ENCODE measurements at regions not wholly inside any gene's neighbourhood (a gene's known extent, or its start where the extent isn't known, plus 50 kb on each side); places are given as distances from the start of the nearest gene placed in this dataset.

- no peak overlapping the region for H3K4me3 ChIP-seq (ENCODE audit: low read depth, low read length)
- no peak for DNase-seq (ENCODE audit: low read depth)
- no peaks in the 10 kb centered on the region for H3K36me3 ChIP-seq (ENCODE audit: control insufficient read depth, insufficient read depth, low read length)
- no peak for TF ChIP-seq CTCF (IDR thresholded peaks at IDR 0.05; ENCODE audit: insufficient read depth, low read length, poor library complexity, severe bottlenecking)
- H3K27me3 ChIP-seq (ENCODE audit: control insufficient read depth, insufficient read depth, low read length) = no peaks in the 10 kb centered on the region
Observed at GRCh38 chr2:67727623-67728022, 330.5 kb downstream of the ETAA1 start.

- TF ChIP-seq CTCF (IDR thresholded peaks at IDR 0.05; ENCODE audit: insufficient read depth, low read length, poor library complexity, severe bottlenecking) = no peak
- H3K4me3 ChIP-seq (ENCODE audit: low read depth, low read length) = no peak overlapping the region
- H3K27me3 ChIP-seq (ENCODE audit: control insufficient read depth, insufficient read depth, low read length) = no peaks in the 10 kb centered on the region
- H3K36me3 ChIP-seq (ENCODE audit: control insufficient read depth, insufficient read depth, low read length) = no peaks in the 10 kb centered on the region
- DNase-seq (ENCODE audit: low read depth) = no peak
Observed at GRCh38 chr2:67729474-67729873, 332.3 kb downstream of the ETAA1 start.

GRCh38 chr2:67733517-67733916 lies 329.3 kb downstream of the C1D start:
- no peak for DNase-seq (ENCODE audit: low read depth)
- no peaks in the 10 kb centered on the region for H3K27me3 ChIP-seq (ENCODE audit: control insufficient read depth, insufficient read depth, low read length)
- peak; percentile 75 for TF ChIP-seq CTCF (IDR thresholded peaks at IDR 0.05; ENCODE audit: insufficient read depth, low read length, poor library complexity, severe bottlenecking)
- no peak overlapping the region for H3K4me3 ChIP-seq (ENCODE audit: low read depth, low read length)
- no peaks in the 10 kb centered on the region for H3K36me3 ChIP-seq (ENCODE audit: control insufficient read depth, insufficient read depth, low read length)

- Histone ChIP-seq H3K4me3 (ENCODE audit: low read depth, low read length) (no peak overlapping the region), H3K36me3 (ENCODE audit: control insufficient read depth, insufficient read depth, low read length) (no peaks in the 10 kb centered on the region), H3K27me3 (ENCODE audit: control insufficient read depth, insufficient read depth, low read length) (no peaks in the 10 kb centered on the region)
- no peak for DNase-seq (ENCODE audit: low read depth)
- TF ChIP-seq CTCF (IDR thresholded peaks at IDR 0.05; ENCODE audit: insufficient read depth, low read length, poor library complexity, severe bottlenecking) = no peak
Observed at GRCh38 chr2:67752199-67752598, 310.6 kb downstream of the C1D start.

- Histone ChIP-seq H3K4me3 (ENCODE audit: low read depth, low read length) (no peak overlapping the region), H3K27me3 (ENCODE audit: control insufficient read depth, insufficient read depth, low read length) (no peaks in the 10 kb centered on the region), H3K36me3 (ENCODE audit: control insufficient read depth, insufficient read depth, low read length) (no peaks in the 10 kb centered on the region)
- DNase-seq (ENCODE audit: low read depth) = peak; percentile 32
- no peak for TF ChIP-seq CTCF (IDR thresholded peaks at IDR 0.05; ENCODE audit: insufficient read depth, low read length, poor library complexity, severe bottlenecking)
Observed at GRCh38 chr2:67752969-67753368, 309.8 kb downstream of the C1D start.

- H3K36me3 ChIP-seq (ENCODE audit: control insufficient read depth, insufficient read depth, low read length) = no peaks in the 10 kb centered on the region
- no peak for TF ChIP-seq CTCF (IDR thresholded peaks at IDR 0.05; ENCODE audit: insufficient read depth, low read length, poor library complexity, severe bottlenecking)
- DNase-seq (ENCODE audit: low read depth) = no peak
- no peak overlapping the region for H3K4me3 ChIP-seq (ENCODE audit: low read depth, low read length)
- no peaks in the 10 kb centered on the region for H3K27me3 ChIP-seq (ENCODE audit: control insufficient read depth, insufficient read depth, low read length)
Observed at GRCh38 chr2:67755156-67755882, 307.5 kb downstream of the C1D start.
